ENCODE measurements at regions not wholly inside any gene's neighbourhood (a gene's known extent, or its start where the extent isn't known, plus 50 kb on each side); places are given as distances from the start of the nearest gene placed in this dataset.

DNA sequence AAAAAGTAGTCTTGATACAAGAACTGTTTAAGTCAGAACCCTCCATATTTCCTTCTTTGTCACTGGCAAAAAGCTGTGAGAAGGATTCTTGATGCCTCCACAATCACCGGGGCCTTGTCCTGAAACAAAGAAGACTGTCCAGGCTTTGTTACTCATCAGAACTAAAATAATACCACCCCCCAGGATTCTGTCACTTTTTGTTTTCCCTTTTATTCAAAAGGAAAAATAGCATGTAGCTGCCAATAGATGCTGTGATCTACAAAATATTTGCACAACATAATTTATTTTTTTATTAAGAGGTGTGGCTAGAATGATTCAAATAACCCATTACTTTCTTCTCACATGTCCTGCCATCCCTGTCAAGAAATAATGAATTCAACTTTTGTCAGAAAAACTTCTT, 173.7 kb downstream of the LYPLAL1 start:
- DNase-seq: no peak
- ATAC-seq: no peak
- H3K9me3 ChIP-seq (ENCODE audit: control insufficient read depth, low read length): peaks cover 3% of the 10 kb centered on the region
- 69% methylated on average over 1 of the region's 1 CpG for WGBS
- intact Hi-C loops (cut with DNase I): no loop called here
- H3K4me3 ChIP-seq (ENCODE audit: low read length): no peak overlapping the region
- no peak overlapping the region for H3K27ac ChIP-seq (ENCODE audit: low read length)
- H3K4me1 ChIP-seq (ENCODE audit: control insufficient read depth, insufficient read depth, low read length): peaks cover 2% of the 10 kb centered on the region
- H3K27me3 ChIP-seq (ENCODE audit: control insufficient read depth, insufficient read depth): no peaks in the 10 kb centered on the region

DNA sequence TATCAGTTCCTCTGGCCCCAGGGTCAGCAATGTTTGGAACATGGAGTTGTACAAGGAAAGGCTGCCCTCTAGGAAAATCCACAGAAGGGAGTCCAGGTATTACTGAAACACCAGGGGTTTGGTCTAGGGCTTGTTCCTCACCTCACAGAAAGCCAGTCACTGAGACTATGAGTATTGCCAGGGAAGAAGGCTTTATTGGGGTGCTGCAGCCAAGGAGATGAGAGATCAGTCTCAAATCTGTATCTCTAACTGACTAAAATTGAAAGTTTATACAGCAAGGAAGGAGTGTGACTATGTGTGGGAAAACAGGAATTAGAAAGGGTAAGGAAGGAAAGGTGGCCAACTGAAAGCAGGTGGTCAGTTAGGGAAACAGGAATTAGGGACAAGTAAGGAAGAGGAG, 172.3 kb downstream of the LYPLAL1 start:
- Histone ChIP-seq H3K27ac (ENCODE audit: low read length) (no peak overlapping the region), H3K9me3 (ENCODE audit: control insufficient read depth, low read length) (peaks cover 3% of the 10 kb centered on the region), H3K4me1 (ENCODE audit: control insufficient read depth, insufficient read depth, low read length) (peaks cover 2% of the 10 kb centered on the region), H3K27me3 (ENCODE audit: control insufficient read depth, insufficient read depth) (no peaks in the 10 kb centered on the region), H3K4me3 (ENCODE audit: low read length) (no peak overlapping the region)
- intact Hi-C loops (cut with DNase I): no loop called here
- no peak for ATAC-seq
- DNase-seq: no peak

DNA sequence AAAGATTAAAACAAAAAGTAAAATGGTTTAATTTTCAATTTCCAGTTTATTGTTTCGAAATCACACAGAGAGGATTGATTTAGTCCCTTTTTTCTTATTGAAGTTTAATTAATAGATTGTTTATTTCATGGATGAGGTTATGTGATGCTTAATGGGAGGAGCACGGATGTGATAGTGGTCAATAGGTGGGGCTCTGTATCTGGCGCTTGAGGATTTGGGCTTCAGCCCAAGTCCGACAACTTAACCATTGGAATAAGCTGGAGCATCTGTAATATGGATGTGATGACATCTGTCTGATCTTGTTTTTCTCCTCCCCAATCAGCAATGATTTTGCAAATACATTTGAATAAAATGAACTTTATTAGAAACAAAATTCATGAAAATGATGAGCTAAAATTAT, 169.2 kb downstream of the LYPLAL1 start:
- intact Hi-C loops (cut with DNase I): no loop called here
- peaks cover 3% of the 10 kb centered on the region for H3K9me3 ChIP-seq (ENCODE audit: control insufficient read depth, low read length)
- no peak for DNase-seq
- no peaks in the 10 kb centered on the region for H3K27me3 ChIP-seq (ENCODE audit: control insufficient read depth, insufficient read depth)
- no peak overlapping the region for H3K4me3 ChIP-seq (ENCODE audit: low read length)
- H3K4me1 ChIP-seq (ENCODE audit: control insufficient read depth, insufficient read depth, low read length): no peaks in the 10 kb centered on the region
- no peak for ATAC-seq
- H3K27ac ChIP-seq (ENCODE audit: low read length): no peak overlapping the region
- WGBS: 79% methylated on average over 4 of the region's 4 CpGs

DNA sequence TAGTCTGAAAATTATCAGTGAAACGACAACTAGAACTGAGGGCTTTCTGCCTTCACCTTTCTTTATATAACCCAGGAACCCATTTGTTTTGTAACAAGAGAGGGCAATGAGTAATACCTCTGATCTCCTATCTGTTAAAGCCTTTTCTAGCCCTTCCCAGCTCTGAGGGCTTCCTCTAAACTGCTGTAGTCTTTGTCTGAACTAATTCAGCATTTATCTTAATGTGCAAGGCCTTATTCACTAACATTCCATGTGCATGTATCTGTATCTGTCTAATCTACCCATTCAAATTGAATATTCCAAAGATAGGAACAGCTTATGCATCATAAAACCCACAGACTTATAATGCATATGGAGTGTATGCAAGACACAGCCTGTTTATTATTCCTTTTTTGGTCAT, 167.1 kb downstream of the LYPLAL1 start:
- ATAC-seq: no peak
- H3K27me3 ChIP-seq (ENCODE audit: control insufficient read depth, insufficient read depth): no peaks in the 10 kb centered on the region
- intact Hi-C loops (cut with DNase I): no loop called here

DNA sequence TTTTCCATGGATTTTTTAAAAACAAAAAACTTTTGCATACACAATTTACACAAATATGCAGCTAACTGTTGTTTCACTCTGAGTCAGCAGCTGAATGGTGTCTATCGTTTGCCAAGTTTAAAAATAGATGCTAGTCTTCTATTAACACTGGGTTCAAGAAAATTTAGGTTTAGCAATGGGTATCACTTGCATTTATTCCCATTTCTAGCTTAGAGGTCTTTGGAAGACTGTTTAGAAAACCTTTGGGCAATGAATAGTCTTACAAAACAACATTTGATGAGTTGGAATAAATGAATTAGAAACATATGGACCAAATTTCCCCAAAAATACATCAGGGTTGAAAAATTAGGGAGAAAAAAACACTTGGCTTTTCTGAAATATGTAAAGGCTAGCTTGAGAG, 165.8 kb downstream of the LYPLAL1 start:
- Histone ChIP-seq H3K9me3 (ENCODE audit: control insufficient read depth, low read length) (no peaks in the 10 kb centered on the region), H3K27me3 (ENCODE audit: control insufficient read depth, insufficient read depth) (no peaks in the 10 kb centered on the region), H3K4me3 (ENCODE audit: low read length) (no peak overlapping the region), H3K27ac (ENCODE audit: low read length) (no peak overlapping the region), H3K4me1 (ENCODE audit: control insufficient read depth, insufficient read depth, low read length) (no peaks in the 10 kb centered on the region)
- intact Hi-C loops (cut with DNase I): no loop called here
- ATAC-seq: no peak
- no peak for DNase-seq
- 37% methylated on average over 1 of the region's 1 CpG for WGBS

More for the DNA sequence above, 167.1 kb downstream of the LYPLAL1 start:
- Histone ChIP-seq H3K9me3 (ENCODE audit: control insufficient read depth, low read length) (peaks cover 2% of the 10 kb centered on the region), H3K27ac (ENCODE audit: low read length) (no peak overlapping the region), H3K4me3 (ENCODE audit: low read length) (no peak overlapping the region), H3K4me1 (ENCODE audit: control insufficient read depth, insufficient read depth, low read length) (no peaks in the 10 kb centered on the region)
- no peak for DNase-seq
- WGBS: 84% methylated on average over 1 of the region's 1 CpG

DNA sequence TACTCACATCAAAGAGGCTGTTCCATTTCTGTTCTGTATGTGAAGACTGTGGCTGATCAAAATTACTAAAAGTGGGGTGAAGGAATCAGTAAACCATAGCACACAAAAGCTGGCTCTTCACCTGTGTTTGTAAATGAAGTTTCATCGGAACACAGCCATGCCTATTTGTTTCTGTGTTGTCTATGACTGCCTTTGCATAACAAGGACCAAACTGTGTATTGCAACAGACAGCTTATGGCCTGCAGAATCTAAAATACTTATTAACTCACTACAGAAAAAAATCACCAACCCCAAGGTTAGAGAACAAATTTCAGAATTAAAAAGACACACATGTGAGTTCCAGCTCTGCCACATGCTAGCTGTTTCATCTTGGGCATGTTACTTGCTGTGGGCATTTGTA, 163.9 kb downstream of the LYPLAL1 start:
- intact Hi-C loops (cut with DNase I): no loop called here
- WGBS: 100% methylated on average over 1 of the region's 1 CpG
- Histone ChIP-seq H3K9me3 (ENCODE audit: control insufficient read depth, low read length) (no peaks in the 10 kb centered on the region), H3K27ac (ENCODE audit: low read length) (no peak overlapping the region), H3K4me3 (ENCODE audit: low read length) (no peak overlapping the region), H3K4me1 (ENCODE audit: control insufficient read depth, insufficient read depth, low read length) (no peaks in the 10 kb centered on the region), H3K27me3 (ENCODE audit: control insufficient read depth, insufficient read depth) (no peaks in the 10 kb centered on the region)
- ATAC-seq (no peak), DNase-seq (no peak)

DNA sequence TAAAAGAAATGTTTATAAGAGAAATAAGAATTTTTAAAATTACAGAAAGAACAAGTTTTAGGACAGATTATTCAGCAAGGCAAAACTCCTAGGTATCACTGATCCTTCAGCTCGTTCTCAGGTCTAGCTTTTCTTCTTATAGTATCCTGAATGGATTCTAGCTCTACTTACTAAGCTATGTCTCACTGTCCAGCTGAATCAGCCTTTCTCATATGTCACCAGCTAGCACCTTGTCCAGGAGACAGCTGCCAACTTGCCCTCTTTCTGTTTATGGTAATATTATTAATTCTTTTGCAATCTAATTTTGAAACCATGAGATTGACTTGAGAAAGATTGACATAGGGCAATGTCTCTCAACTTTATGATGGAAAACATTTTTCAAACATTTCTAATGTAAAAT, 159.9 kb downstream of the LYPLAL1 start:
- H3K27me3 ChIP-seq (ENCODE audit: control insufficient read depth, insufficient read depth): no peaks in the 10 kb centered on the region
- no peak overlapping the region for H3K4me3 ChIP-seq (ENCODE audit: low read length)
- ATAC-seq: no peak
- H3K27ac ChIP-seq (ENCODE audit: low read length): no peak overlapping the region
- intact Hi-C loops (cut with DNase I): no loop called here
- DNase-seq: no peak
- WGBS: 94% methylated on average over 1 of the region's 1 CpG
- no peaks in the 10 kb centered on the region for H3K4me1 ChIP-seq (ENCODE audit: control insufficient read depth, insufficient read depth, low read length)
- no peaks in the 10 kb centered on the region for H3K9me3 ChIP-seq (ENCODE audit: control insufficient read depth, low read length)

DNA sequence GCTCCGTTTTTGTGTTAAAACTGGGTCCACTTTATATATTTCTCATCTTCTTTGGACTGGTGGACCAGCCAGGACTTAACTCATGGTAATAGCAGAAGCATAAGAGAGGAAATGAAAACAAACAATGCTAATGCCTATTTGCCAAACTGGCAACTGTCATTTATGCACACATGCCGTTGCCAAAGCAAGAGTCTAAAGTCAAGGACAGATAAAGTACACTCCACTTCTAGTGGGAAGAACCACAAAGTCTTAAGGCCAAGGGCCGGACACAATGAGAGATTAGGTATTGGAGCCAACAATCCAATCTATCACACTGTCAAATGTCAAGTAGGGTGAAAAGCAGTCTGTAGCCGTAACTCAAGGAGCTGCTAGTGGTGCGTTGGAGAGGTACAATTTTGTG, 157.7 kb downstream of the LYPLAL1 start:
- intact Hi-C loops (cut with DNase I): no loop called here
- Histone ChIP-seq H3K9me3 (ENCODE audit: control insufficient read depth, low read length) (no peaks in the 10 kb centered on the region), H3K4me3 (ENCODE audit: low read length) (no peak overlapping the region), H3K27me3 (ENCODE audit: control insufficient read depth, insufficient read depth) (no peaks in the 10 kb centered on the region), H3K4me1 (ENCODE audit: control insufficient read depth, insufficient read depth, low read length) (no peaks in the 10 kb centered on the region), H3K27ac (ENCODE audit: low read length) (no peak overlapping the region)
- no peak for DNase-seq
- ATAC-seq: no peak
- WGBS: 68% methylated on average over 5 of the region's 5 CpGs

DNA sequence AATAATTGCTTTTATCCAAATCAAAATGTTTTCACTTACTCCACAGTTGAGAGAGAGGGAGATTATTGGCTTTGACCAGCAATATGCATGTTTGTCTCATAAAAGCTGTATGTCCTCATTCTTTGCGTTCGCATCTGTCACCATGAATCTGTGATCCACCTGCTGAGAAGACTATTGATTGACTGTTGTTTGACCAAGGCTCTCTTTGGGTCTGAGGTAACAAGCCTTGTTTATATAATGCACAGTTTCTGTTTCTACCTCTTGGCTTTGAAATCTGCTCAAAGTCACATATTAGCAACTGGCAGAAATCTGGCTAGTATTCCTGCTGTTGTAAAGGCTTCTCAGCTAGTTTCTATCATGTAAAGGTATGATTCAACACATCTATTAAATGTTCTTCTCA, 157.0 kb downstream of the LYPLAL1 start:
- no peaks in the 10 kb centered on the region for H3K4me1 ChIP-seq (ENCODE audit: control insufficient read depth, insufficient read depth, low read length)
- no peak for DNase-seq
- H3K4me3 ChIP-seq (ENCODE audit: low read length): no peak overlapping the region
- no peak for ATAC-seq
- 95% methylated on average over 2 of the region's 2 CpGs for WGBS
- intact Hi-C loops (cut with DNase I): no loop called here
- H3K9me3 ChIP-seq (ENCODE audit: control insufficient read depth, low read length): no peaks in the 10 kb centered on the region
- H3K27me3 ChIP-seq (ENCODE audit: control insufficient read depth, insufficient read depth): no peaks in the 10 kb centered on the region
- H3K27ac ChIP-seq (ENCODE audit: low read length): no peak overlapping the region

DNA sequence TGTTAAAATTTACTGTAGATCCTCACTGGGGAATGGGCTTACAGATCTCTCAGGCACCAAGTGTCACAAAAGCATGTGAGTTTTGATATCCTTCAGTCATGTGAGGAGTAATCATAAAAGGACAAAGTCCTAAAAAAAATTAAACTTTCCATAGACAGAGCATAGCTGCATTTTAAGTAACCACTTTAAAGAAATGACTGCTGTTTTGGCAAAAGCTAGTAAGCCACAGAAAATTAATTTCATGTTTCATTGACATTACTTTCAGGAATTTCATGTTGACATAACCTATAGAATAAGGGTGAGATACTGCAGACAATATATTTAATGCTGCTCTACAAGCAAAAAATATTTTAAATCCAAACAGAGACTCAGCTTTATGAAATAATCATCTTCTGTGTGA, 156.3 kb downstream of the LYPLAL1 start:
- intact Hi-C loops (cut with DNase I): no loop called here
- no peak overlapping the region for H3K4me3 ChIP-seq (ENCODE audit: low read length)
- ATAC-seq (no peak), DNase-seq (no peak)
- no peaks in the 10 kb centered on the region for H3K9me3 ChIP-seq (ENCODE audit: control insufficient read depth, low read length)
- H3K27me3 ChIP-seq (ENCODE audit: control insufficient read depth, insufficient read depth): no peaks in the 10 kb centered on the region
- no peaks in the 10 kb centered on the region for H3K4me1 ChIP-seq (ENCODE audit: control insufficient read depth, insufficient read depth, low read length)
- H3K27ac ChIP-seq (ENCODE audit: low read length): no peak overlapping the region

DNA sequence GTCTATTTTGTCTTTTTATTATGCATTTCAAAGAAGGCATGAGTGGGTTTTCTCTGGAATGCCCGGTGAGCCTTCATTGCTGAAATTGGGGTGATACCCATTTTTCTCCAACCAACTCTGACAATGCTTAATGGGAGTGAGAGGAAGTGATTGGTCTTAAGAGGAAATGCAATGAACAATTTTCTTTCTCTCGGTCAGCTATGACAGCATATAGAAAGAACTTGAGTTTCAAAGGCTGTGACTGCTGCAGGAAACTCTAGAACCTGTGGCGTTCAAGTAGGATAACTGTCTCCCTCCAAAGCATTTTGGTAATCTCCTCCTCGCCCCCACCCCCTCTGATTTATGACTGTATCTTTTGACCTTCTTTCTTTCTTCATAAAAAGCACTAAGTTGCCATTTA, 155.9 kb downstream of the LYPLAL1 start:
- Histone ChIP-seq H3K27ac (ENCODE audit: low read length) (no peak overlapping the region), H3K4me3 (ENCODE audit: low read length) (no peak overlapping the region), H3K9me3 (ENCODE audit: control insufficient read depth, low read length) (no peaks in the 10 kb centered on the region), H3K27me3 (ENCODE audit: control insufficient read depth, insufficient read depth) (no peaks in the 10 kb centered on the region), H3K4me1 (ENCODE audit: control insufficient read depth, insufficient read depth, low read length) (no peaks in the 10 kb centered on the region)
- 79% methylated on average over 4 of the region's 4 CpGs for WGBS
- DNase-seq: no peak
- intact Hi-C loops (cut with DNase I): no loop called here
- no peak for ATAC-seq

DNA sequence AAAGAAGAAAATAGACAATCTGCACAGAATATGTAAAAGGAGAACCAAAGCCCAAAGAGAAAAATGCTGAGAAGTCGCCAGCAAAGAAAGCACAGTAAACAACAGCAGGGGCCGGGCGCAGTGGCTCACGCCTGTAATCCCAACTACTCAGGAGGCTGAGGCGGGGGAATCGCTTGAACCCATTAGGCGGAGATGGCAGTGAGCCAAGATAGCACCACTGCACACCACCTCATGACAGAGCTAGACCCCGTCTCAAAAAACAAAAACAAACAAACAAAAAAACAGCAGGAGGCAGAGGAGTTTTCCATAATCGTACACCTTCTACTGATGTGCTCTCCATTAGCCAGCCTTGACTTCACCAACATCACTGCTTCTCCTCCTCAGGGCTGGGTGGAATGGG, 153.2 kb downstream of the LYPLAL1 start:
- DNase-seq (peak in 1 of 3 donors; percentile 32), ATAC-seq (no peak)
- no peaks in the 10 kb centered on the region for H3K9me3 ChIP-seq (ENCODE audit: control insufficient read depth, low read length)
- no peaks in the 10 kb centered on the region for H3K27me3 ChIP-seq (ENCODE audit: control insufficient read depth, insufficient read depth)
- H3K4me3 ChIP-seq (ENCODE audit: low read length): no peak overlapping the region
- WGBS: 97% methylated on average over 9 of the region's 9 CpGs
- H3K27ac ChIP-seq (ENCODE audit: low read length): no peak overlapping the region
- no peaks in the 10 kb centered on the region for H3K4me1 ChIP-seq (ENCODE audit: control insufficient read depth, insufficient read depth, low read length)
- intact Hi-C loops (cut with DNase I): no loop called here
